ENCODE measurements at regions not wholly inside any gene's neighbourhood (a gene's known extent, or its start where the extent isn't known, plus 50 kb on each side); places are given as distances from the start of the nearest gene placed in this dataset.

- no peak overlapping the region for H3K27ac ChIP-seq (ENCODE audit: control insufficient read depth, insufficient read depth)
- no peaks in the 10 kb centered on the region for H3K36me3 ChIP-seq (ENCODE audit: control insufficient read depth in 2 of 2, insufficient read depth in 2 of 2, low read length in 1 of 2)
- ATAC-seq (no peak), FAIRE-seq (no peak), DNase-seq (ENCODE audit: low read depth, low spot score) (no peak)
- H3K79me2 ChIP-seq (ENCODE audit: control insufficient read depth, insufficient read depth, low read length), result no peaks in the 10 kb centered on the region
- CTCF ChIA-PET, result interaction anchor here (1.3 kb wide), 1 partner anchor 8 kb away, joined by 6 read pairs; no protein-coding TSS in a partner anchor
- H3K4me3 ChIP-seq, result no peak overlapping the region
- no peaks in the 10 kb centered on the region for H4K20me1 ChIP-seq (ENCODE audit: control insufficient read depth, insufficient read depth)
- POLR2A ChIA-PET, result no interaction called here
- H3K4me2 ChIP-seq (ENCODE audit: control insufficient read depth, insufficient read depth), result no peak overlapping the region
- SMC1A ChIA-PET (ENCODE audit: uncharacterized antibody, unreplicated experiment), result interaction anchor here (1.3 to 1.4 kb wide), 2 partner anchors 10 to 14 kb away, joined by 3 to 6 read pairs; no protein-coding TSS in a partner anchor
- RAD21 ChIA-PET (ENCODE audit: unreplicated experiment), result interaction anchor here (1.3 kb wide), 1 partner anchor 31 kb away, joined by 3 read pairs; no protein-coding TSS in a partner anchor
- no peak overlapping the region for H2AFZ ChIP-seq (ENCODE audit: control insufficient read depth, low read depth, low read length)
- no TSS peak for BruUV-seq (replicated peaks)
- H3K9me3 ChIP-seq (replicated peaks; ENCODE audit: control insufficient read depth, insufficient read depth, low read length), result no peaks in the 10 kb centered on the region
- H3K4me1 ChIP-seq (ENCODE audit: control insufficient read depth, insufficient read depth, low read length), result 0 out of 2 replicates have a peak, but pooled peaks cover 3% of the 10 kb centered on the region
- WGBS (ENCODE audit: insufficient coverage, insufficient replicate concordance, low lambda C conversion rate, missing lambda C conversion rate), result 41% methylated on average over 8 of the region's 8 CpGs
- no peaks in the 10 kb centered on the region; a peak in 1 of 4 replicates for H3K27me3 ChIP-seq (replicated peaks in 1 of 2; ENCODE audit: control insufficient read depth in 2 of 2, insufficient read depth in 2 of 2, low read length in 1 of 2)
- no peak overlapping the region for H3K9ac ChIP-seq (ENCODE audit: control insufficient read depth, insufficient read depth, low read length)
- intact Hi-C loops (cut with micrococcal nuclease; ENCODE audit: unreplicated experiment) (no loop called here), in situ Hi-C loops (cut with MboI) (no loop called here)
- no peak for TF ChIP-seq HSF1 (IDR thresholded peaks at IDR 0.05; ENCODE audit: low read depth, low read length)
- no peak for TF ChIP-seq ATF7 (IDR thresholded peaks at IDR 0.05; ENCODE audit: low read depth)
- no peak for TF ChIP-seq ELK1 (IDR thresholded peaks at IDR 0.05; ENCODE audit: low read depth, low read length)
- no peak for TF ChIP-seq BCL3 (IDR thresholded peaks at IDR 0.05; ENCODE audit: borderline replicate concordance, insufficient read depth, low read depth, low read length, poor library complexity, severe bottlenecking)
- no peak for TF ChIP-seq BRCA1 (IDR thresholded peaks at IDR 0.05; ENCODE audit: low read depth, low read length)
- TF ChIP-seq TBL1XR1 (IDR thresholded peaks at IDR 0.05; ENCODE audit: low read depth, low read length), result no peak
- no peak for TF ChIP-seq EGR1 (IDR thresholded peaks at IDR 0.05; ENCODE audit: borderline replicate concordance in 1 of 2, low read depth in 2 of 2, low read length in 2 of 2)
- no peak for TF ChIP-seq YBX1 (IDR thresholded peaks at IDR 0.05)
- no peak for TF ChIP-seq SKIL (IDR thresholded peaks at IDR 0.05; ENCODE audit: low read depth, poor library complexity, severe bottlenecking)
- no peak for TF ChIP-seq LARP7 (IDR thresholded peaks at IDR 0.05)
- TF ChIP-seq CUX1 (IDR thresholded peaks at IDR 0.05; ENCODE audit: insufficient replicate concordance, low read depth, low read length), result no peak
Observed at GRCh38 chr15:70277556-70277955, 179.8 kb upstream of the TLE3 start.
